CD14-positive monocyte (primary cell): ENCODE measurements at regions not wholly inside any gene's neighbourhood (a gene's known extent, or its start where the extent isn't known, plus 50 kb on each side); places are given as distances from the start of the nearest gene placed in this dataset.

ENCODE experiments used
- DNase-seq, 3 donors: peaks; one replicate each; pipeline ENCODE4 v3.0.0-alpha.2; 2011 to 2022
- H2AFZ ChIP-seq: 2 replicates; pipeline ENCODE4 v1.6.0; 2012; ENCODE audit warnings: mild to moderate bottlenecking, low read depth, low read length, inconsistent platforms; ENCODE audit not compliant: insufficient read depth, poor library complexity, severe bottlenecking
- H3K27ac ChIP-seq, 2 donors: 1 replicate in 1 of 2; 2 replicates in 1 of 2; pipeline ENCODE4 v1.5.1; 2012 to 2013; ENCODE audit warnings: low read length in 2 of 2, control low read depth in 1 of 2, inconsistent platforms in 1 of 2, low read depth in 1 of 2, mild to moderate bottlenecking in 1 of 2
- H3K27me3 ChIP-seq, 2 donors: one replicate each; pipeline versions ENCODE4 v1.6.0 to v1.6.1; 2011 to 2013; ENCODE audit warnings: low read length in 2 of 2; ENCODE audit not compliant: control insufficient read depth in 2 of 2, insufficient read depth in 2 of 2
- H3K36me3 ChIP-seq, 2 donors: replicated peaks in 1 of 2; 1 replicate in 1 of 2; 2 replicates in 1 of 2; pipeline versions ENCODE4 v1.5.1 to v1.6.1; 2012 to 2013; ENCODE audit warnings: low read length in 2 of 2, control low read depth in 1 of 2, inconsistent platforms in 1 of 2, mild to moderate bottlenecking in 1 of 2; ENCODE audit not compliant: insufficient read depth in 2 of 2, control insufficient read depth in 1 of 2
- H3K4me1 ChIP-seq, 2 donors: 1 replicate in 1 of 2; 2 replicates in 1 of 2; pipeline versions ENCODE4 v1.5.1 to v1.6.1; 2012 to 2013; ENCODE audit warnings: low read length in 2 of 2, control low read depth in 1 of 2, inconsistent platforms in 1 of 2, mild to moderate bottlenecking in 1 of 2, moderate library complexity in 1 of 2; ENCODE audit not compliant: insufficient read depth in 2 of 2, control insufficient read depth in 1 of 2
- H3K4me2 ChIP-seq: replicated peaks from 2 replicates; pipeline ENCODE3; 2012; ENCODE audit warnings: low read length, moderate library complexity, mild to moderate bottlenecking; ENCODE audit not compliant: poor library complexity, severe bottlenecking; ENCODE audit errors: extremely low read depth
- H3K4me3 ChIP-seq, 3 experiments: fragments of 200-600 bp in 1 of 3; sonication (generic) in 1 of 3; replicated peaks in 1 of 3; 1 replicate in 2 of 3; 2 replicates in 1 of 3; pipeline ENCODE4 v1.5.1; 2011 to 2013; ENCODE audit warnings: low read length in 3 of 3, mild to moderate bottlenecking in 3 of 3, control low read depth in 2 of 3, low read depth in 2 of 3, inconsistent platforms in 1 of 3, moderate library complexity in 1 of 3
- H3K79me2 ChIP-seq: 2 replicates; pipeline ENCODE4 v1.6.0; 2012; ENCODE audit warnings: mild to moderate bottlenecking, control low read depth, inconsistent platforms, low read length, moderate library complexity; ENCODE audit not compliant: insufficient read depth
- H3K9ac ChIP-seq: 2 replicates; pipeline ENCODE4 v1.6.0; 2017; ENCODE audit warnings: low read length, mild to moderate bottlenecking; ENCODE audit not compliant: insufficient read depth, poor library complexity, severe bottlenecking
- H3K9me3 ChIP-seq, 2 donors: replicated peaks in 1 of 2; 1 replicate in 1 of 2; 2 replicates in 1 of 2; pipeline versions ENCODE4 v1.5.1 to v1.6.1; 2012 to 2013; ENCODE audit warnings: low read length in 2 of 2, control low read depth in 1 of 2; ENCODE audit not compliant: control insufficient read depth in 1 of 2, insufficient read depth in 1 of 2
- H4K20me1 ChIP-seq: 2 replicates; pipeline ENCODE4 v1.6.0; 2012; ENCODE audit warnings: mild to moderate bottlenecking, low read length, control low read depth, moderate library complexity; ENCODE audit not compliant: insufficient read depth
- H3K27ac Mint-ChIP-seq, 7 donors: one replicate each; pipeline ENCODE4 v1.8.0; 2020; ENCODE audit warnings: mild to moderate bottlenecking in 7 of 7, mixed read lengths in 7 of 7, moderate library complexity in 6 of 7, inconsistent platforms in 2 of 7
- H3K27me3 Mint-ChIP-seq, 3 donors: one replicate each; pipeline ENCODE4 v1.8.0; 2021 to 2022; ENCODE audit warnings: low read depth in 3 of 3, mild to moderate bottlenecking in 3 of 3, mixed read lengths in 3 of 3, moderate library complexity in 3 of 3, inconsistent platforms in 1 of 3
- H3K36me3 Mint-ChIP-seq, 2 donors: one replicate each; pipeline ENCODE4 v1.8.0; 2020; ENCODE audit warnings: mixed read lengths in 2 of 2, inconsistent platforms in 1 of 2, mild to moderate bottlenecking in 1 of 2
- H3K4me1 Mint-ChIP-seq: one replicate; pipeline ENCODE4 v1.8.0; 2020; ENCODE audit warnings: mild to moderate bottlenecking, mixed read lengths
- H3K4me3 Mint-ChIP-seq, 2 donors: one replicate each; pipeline ENCODE4 v1.8.0; 2020; ENCODE audit warnings: mild to moderate bottlenecking in 2 of 2, mixed read lengths in 2 of 2, moderate library complexity in 1 of 2
- H3K9me3 Mint-ChIP-seq, 7 donors: one replicate each; pipeline ENCODE4 v1.8.0; 2020 to 2022; ENCODE audit warnings: mixed read lengths in 7 of 7, mild to moderate bottlenecking in 6 of 7, moderate library complexity in 6 of 7, inconsistent platforms in 2 of 7
- WGBS: methylation state at CpG from one replicate; pipeline ENCODE4 v1.1.5; 2013; ENCODE audit warnings: missing lambda C conversion rate; ENCODE audit not compliant: insufficient coverage; 5-methylcytosine and 5-hydroxymethylcytosine counted together
- intact Hi-C, 2 donors: fragments of 100-400 bp; cut with micrococcal nuclease; formaldehyde crosslinking; loops; one replicate each; pipeline versions ENCODE4 v1.15.0 to v1.15.1; 2023
- TF ChIP-seq, protein P1 (sequence below): fragments of 200-600 bp; IDR thresholded peaks from one replicate; pipeline ENCODE4 v1.8.0; 2022; ENCODE audit warnings: antibody characterized with exemption, mild to moderate bottlenecking

DNA sequence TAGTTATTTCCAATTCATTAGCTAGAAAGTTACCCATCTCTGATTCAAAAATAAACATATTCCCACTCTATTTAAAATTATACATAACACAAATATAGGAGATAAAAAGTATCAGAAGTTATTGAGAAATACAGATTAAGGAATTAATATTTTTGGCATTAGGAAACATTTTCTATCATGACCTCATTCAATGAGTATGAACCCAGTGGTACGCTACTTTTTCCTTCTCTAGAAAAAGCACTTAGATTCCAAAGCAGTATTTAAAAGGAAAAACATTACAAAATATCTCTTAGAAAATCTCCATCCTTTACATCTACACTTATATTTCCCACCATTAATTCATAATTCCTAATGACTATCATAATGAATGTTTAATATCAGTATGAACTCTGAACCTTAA lies 240.6 kb upstream of the GNAI1 start:
- Histone ChIP-seq H3K4me1 (no peaks in the 10 kb centered on the region), H3K4me2 (no peak overlapping the region), H3K79me2 (no peaks in the 10 kb centered on the region), H3K9ac (no peak overlapping the region), H3K9me3 (no peaks in the 10 kb centered on the region), H3K27me3 (no peaks in the 10 kb centered on the region), H3K4me3 (no peak overlapping the region), H3K27ac (no peak overlapping the region), H3K36me3 (no peaks in the 10 kb centered on the region), H2AFZ (no peak overlapping the region), H4K20me1 (no peaks in the 10 kb centered on the region)
- H3K4me1 Mint-ChIP-seq = no peaks in the 10 kb centered on the region
- peaks cover 0 to 4% (median 0%) of the 10 kb centered on the region in 3 donors for H3K27me3 Mint-ChIP-seq
- H3K9me3 Mint-ChIP-seq = peaks cover 0 to 4% (median 0%) of the 10 kb centered on the region in 7 donors
- TF ChIP-seq, protein P1, sequence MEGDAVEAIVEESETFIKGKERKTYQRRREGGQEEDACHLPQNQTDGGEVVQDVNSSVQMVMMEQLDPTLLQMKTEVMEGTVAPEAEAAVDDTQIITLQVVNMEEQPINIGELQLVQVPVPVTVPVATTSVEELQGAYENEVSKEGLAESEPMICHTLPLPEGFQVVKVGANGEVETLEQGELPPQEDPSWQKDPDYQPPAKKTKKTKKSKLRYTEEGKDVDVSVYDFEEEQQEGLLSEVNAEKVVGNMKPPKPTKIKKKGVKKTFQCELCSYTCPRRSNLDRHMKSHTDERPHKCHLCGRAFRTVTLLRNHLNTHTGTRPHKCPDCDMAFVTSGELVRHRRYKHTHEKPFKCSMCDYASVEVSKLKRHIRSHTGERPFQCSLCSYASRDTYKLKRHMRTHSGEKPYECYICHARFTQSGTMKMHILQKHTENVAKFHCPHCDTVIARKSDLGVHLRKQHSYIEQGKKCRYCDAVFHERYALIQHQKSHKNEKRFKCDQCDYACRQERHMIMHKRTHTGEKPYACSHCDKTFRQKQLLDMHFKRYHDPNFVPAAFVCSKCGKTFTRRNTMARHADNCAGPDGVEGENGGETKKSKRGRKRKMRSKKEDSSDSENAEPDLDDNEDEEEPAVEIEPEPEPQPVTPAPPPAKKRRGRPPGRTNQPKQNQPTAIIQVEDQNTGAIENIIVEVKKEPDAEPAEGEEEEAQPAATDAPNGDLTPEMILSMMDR = no peak
- no peak overlapping the region for H3K4me3 Mint-ChIP-seq
- no CpG with 5 or more reads among the region's 1 CpG for WGBS
- H3K36me3 Mint-ChIP-seq = no peaks in the 10 kb centered on the region
- no peak overlapping the region for H3K27ac Mint-ChIP-seq
- DNase-seq = no peak
- intact Hi-C loops = no loop called here

- Histone ChIP-seq H3K4me1 (no peaks in the 10 kb centered on the region), H3K36me3 (no peaks in the 10 kb centered on the region), H3K4me3 (no peak overlapping the region), H3K79me2 (no peaks in the 10 kb centered on the region), H3K9me3 (no peaks in the 10 kb centered on the region), H3K4me2 (no peak overlapping the region), H2AFZ (no peak overlapping the region), H3K27me3 (no peaks in the 10 kb centered on the region), H3K27ac (no peak overlapping the region), H3K9ac (no peak overlapping the region), H4K20me1 (no peaks in the 10 kb centered on the region)
- no CpG with 5 or more reads among the region's 2 CpGs for WGBS
- peaks cover 0 to 2% (median 0%) of the 10 kb centered on the region in 3 donors for H3K27me3 Mint-ChIP-seq
- H3K4me3 Mint-ChIP-seq = no peak overlapping the region
- H3K4me1 Mint-ChIP-seq = no peaks in the 10 kb centered on the region
- H3K9me3 Mint-ChIP-seq = peaks cover 0 to 6% (median 0%) of the 10 kb centered on the region in 7 donors
- H3K36me3 Mint-ChIP-seq = no peaks in the 10 kb centered on the region
- intact Hi-C loops = no loop called here
- no peak overlapping the region for H3K27ac Mint-ChIP-seq
- DNase-seq = no peak
- TF ChIP-seq, protein P1 = no peak
Observed at GRCh38 chr7:79882922-79883321, 251.7 kb upstream of the GNAI1 start.
